ENCODE measurements at regions not wholly inside any gene's neighbourhood (a gene's known extent, or its start where the extent isn't known, plus 50 kb on each side); places are given as distances from the start of the nearest gene placed in this dataset.

- DNase-seq = no peak
- no peak for ATAC-seq
- intact Hi-C loops (cut with DNase I) = no loop called here
Measured at GRCh38 chr2:234292962-234293243, 204.0 kb downstream of the ARL4C start.

- DNase-seq (no peak), ATAC-seq (peak; percentile 33 to 53)
- intact Hi-C loops (cut with DNase I) = no loop called here
Measured at GRCh38 chr2:234292205-234292961, 204.5 kb downstream of the ARL4C start.

GRCh38 chr2:234291765-234292204 lies 205.1 kb downstream of the ARL4C start:
- intact Hi-C loops (cut with DNase I) = loop anchor here in 1 of 2 donors (2.0 kb wide), 2 partner anchors 43 to 207 kb away; no protein-coding TSS in a partner anchor
- peak; percentile 37 for DNase-seq
- ATAC-seq = peak; percentile 38 to 69

- DNase-seq = peak; percentile 66
- ATAC-seq = peak; percentile 79
- intact Hi-C loops (cut with DNase I) = loop anchor here in 1 of 2 donors (2.0 kb wide), 2 partner anchors 44 to 208 kb away; no protein-coding TSS in a partner anchor
Measured at GRCh38 chr2:234290671-234291070, 206.2 kb downstream of the ARL4C start.

- intact Hi-C loops (cut with DNase I) = loop anchor here (2.0 to 10.0 kb wide), 4 partner anchors 45 to 212 kb away; no protein-coding TSS in a partner anchor
- DNase-seq = no peak
- peak in 1 of 2 donors; percentile 72 for ATAC-seq
Measured at GRCh38 chr2:234289834-234290590, 206.9 kb downstream of the ARL4C start.

GRCh38 chr2:234288974-234289455 lies 207.9 kb downstream of the ARL4C start:
- DNase-seq (peak; percentile 62), ATAC-seq (peak in 1 of 2 donors; percentile 19)
- intact Hi-C loops (cut with DNase I) = loop anchor here in 1 of 2 donors (5.0 to 10.0 kb wide), 2 partner anchors 154 to 213 kb away; no protein-coding TSS in a partner anchor

GRCh38 chr2:234287650-234288049 lies 209.2 kb downstream of the ARL4C start:
- DNase-seq (no peak), ATAC-seq (no peak)
- intact Hi-C loops (cut with DNase I) = loop anchor here in 1 of 2 donors (5.0 to 10.0 kb wide), 2 partner anchors 153 to 215 kb away; no protein-coding TSS in a partner anchor

- no peak for DNase-seq
- intact Hi-C loops (cut with DNase I) = loop anchor here in 1 of 2 donors (5.0 to 10.0 kb wide), 2 partner anchors 152 to 215 kb away; no protein-coding TSS in a partner anchor
- no peak for ATAC-seq
Measured at GRCh38 chr2:234286956-234287355, 209.9 kb downstream of the ARL4C start.

- intact Hi-C loops (cut with DNase I) = loop anchor here in 1 of 2 donors (5.0 to 10.0 kb wide), 2 partner anchors 151 to 216 kb away; no protein-coding TSS in a partner anchor
- ATAC-seq (no peak), DNase-seq (no peak)
Measured at GRCh38 chr2:234286118-234286598, 210.7 kb downstream of the ARL4C start.

GRCh38 chr2:234285541-234285940 lies 211.3 kb downstream of the ARL4C start:
- intact Hi-C loops (cut with DNase I) = loop anchor here in 1 of 2 donors (5.0 to 10.0 kb wide), 2 partner anchors 151 to 217 kb away; no protein-coding TSS in a partner anchor
- DNase-seq (no peak), ATAC-seq (no peak)

GRCh38 chr2:234279637-234280036 lies 217.2 kb downstream of the ARL4C start:
- DNase-seq (no peak), ATAC-seq (no peak)
- intact Hi-C loops (cut with DNase I) = loop anchor here in 1 of 2 donors (10.0 kb wide), 1 partner anchor 145 kb away; no protein-coding TSS in a partner anchor

GRCh38 chr2:234278556-234279255 lies 218.2 kb downstream of the ARL4C start:
- ATAC-seq (no peak), DNase-seq (no peak)
- intact Hi-C loops (cut with DNase I) = no loop called here

- intact Hi-C loops (cut with DNase I) = no loop called here
- DNase-seq (no peak), ATAC-seq (no peak)
Measured at GRCh38 chr2:234275515-234275914, 221.4 kb downstream of the ARL4C start.

- ATAC-seq (peak in 1 of 2 donors; percentile 23), DNase-seq (no peak)
- intact Hi-C loops (cut with DNase I) = no loop called here
Measured at GRCh38 chr2:234273887-234274584, 222.8 kb downstream of the ARL4C start.

- DNase-seq = no peak
- ATAC-seq = no peak
- intact Hi-C loops (cut with DNase I) = no loop called here
Measured at GRCh38 chr2:234272069-234272850, 221.8 kb downstream of the SPP2 start.

- ATAC-seq (no peak), DNase-seq (no peak)
- intact Hi-C loops (cut with DNase I) = no loop called here
Measured at GRCh38 chr2:234271338-234271737, 220.8 kb downstream of the SPP2 start.

GRCh38 chr2:234269769-234270204 lies 219.3 kb downstream of the SPP2 start:
- intact Hi-C loops (cut with DNase I) = no loop called here
- ATAC-seq (no peak), DNase-seq (no peak)
